Ishikawa (cell line): ENCODE measurements at regions not wholly inside any gene's neighbourhood (a gene's known extent, or its start where the extent isn't known, plus 50 kb on each side); places are given as distances from the start of the nearest gene placed in this dataset.

Source experiments
- CEBPB ChIP-seq: IDR thresholded peaks from 2 replicates; pipeline ENCODE4 v1.6.1; 2012
- CREB1 ChIP-seq: IDR thresholded peaks from 2 replicates; pipeline ENCODE4 v1.6.1; 2012; ENCODE audit warnings: low read depth
- EGR1 ChIP-seq: IDR thresholded peaks from 2 replicates; pipeline ENCODE4 v1.6.1; 2012
- EP300 ChIP-seq: IDR thresholded peaks from 2 replicates; pipeline ENCODE4 v1.6.1; 2012; ENCODE audit warnings: borderline replicate concordance
- MAX ChIP-seq: IDR thresholded peaks from 2 replicates; pipeline ENCODE4 v1.6.1; 2012
- RAD21 ChIP-seq: IDR thresholded peaks from 2 replicates; pipeline ENCODE4 v1.6.1; 2012; ENCODE audit warnings: low read depth
- REST ChIP-seq: IDR thresholded peaks from 2 replicates; pipeline ENCODE4 v1.6.1; 2012; ENCODE audit warnings: low read depth, mild to moderate bottlenecking
- TEAD4 ChIP-seq: IDR thresholded peaks from 2 replicates; pipeline ENCODE4 v1.6.1; 2012
- USF1 ChIP-seq: IDR thresholded peaks from 2 replicates; pipeline ENCODE4 v1.6.1; 2012
- ZBTB7A ChIP-seq: IDR thresholded peaks from 2 replicates; pipeline ENCODE4 v1.6.1; 2012; ENCODE audit warnings: low read depth

DNA sequence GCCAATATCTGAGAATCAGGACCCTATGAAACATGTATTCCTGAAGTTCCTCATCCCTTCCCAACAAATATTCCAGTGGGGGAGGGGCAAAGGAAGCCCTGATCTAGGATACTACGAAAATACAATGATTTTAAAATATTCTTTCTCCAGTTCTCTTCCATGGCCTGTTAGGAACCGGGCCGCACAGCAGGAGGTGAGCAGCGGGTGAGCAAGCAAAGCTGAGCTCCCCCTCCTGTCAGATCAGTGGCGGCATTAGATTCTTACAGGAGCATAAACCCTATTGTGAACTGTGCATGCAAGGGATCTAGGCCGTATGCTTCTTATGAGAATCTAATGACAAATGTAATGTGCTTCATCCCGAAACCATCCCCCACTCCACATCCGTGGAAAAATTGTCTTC is 370.8 kb downstream of the WDR11 start:
- TF ChIP-seq RAD21 = no peak
- no peak for TF ChIP-seq USF1
- no peak for TF ChIP-seq TEAD4
- no peak for TF ChIP-seq EGR1
- TF ChIP-seq CEBPB = no peak
- TF ChIP-seq MAX = no peak
- TF ChIP-seq CREB1 = no peak
- no peak for TF ChIP-seq ZBTB7A
- TF ChIP-seq REST = no peak
- no peak for TF ChIP-seq EP300
